ENCODE measurements at regions not wholly inside any gene's neighbourhood (a gene's known extent, or its start where the extent isn't known, plus 50 kb on each side); places are given as distances from the start of the nearest gene placed in this dataset.

DNA sequence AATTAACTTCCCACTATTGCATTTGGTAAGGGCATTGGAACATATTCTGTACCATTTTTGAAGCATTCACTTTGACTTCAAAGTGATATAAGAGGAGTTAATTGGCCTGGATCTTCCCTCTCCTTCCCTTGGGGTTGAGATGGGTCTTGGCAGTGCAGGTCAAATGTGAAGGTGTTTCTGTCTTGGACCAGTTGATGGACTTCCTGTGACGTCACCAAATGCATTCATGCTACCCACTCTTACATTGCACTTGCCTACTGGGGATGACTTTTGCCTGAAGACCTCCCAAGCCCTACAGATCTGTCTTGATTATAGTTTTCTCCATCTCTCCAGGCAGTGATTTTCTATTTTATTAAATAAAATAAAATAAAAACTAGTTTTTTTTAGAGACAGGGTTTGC lies 221.5 kb downstream of the BUB3 start:
- WGBS, 2 experiments (ENCODE audit: low coverage in 1 of 2, low lambda C conversion rate in 2 of 2, missing lambda C conversion rate in 2 of 2): 25 to 29% methylated on average over 1 of the region's 1 CpG
- no peak overlapping the region for H3K4me3 ChIP-seq
- no peaks in the 10 kb centered on the region for H3F3A ChIP-seq (ENCODE audit: insufficient read depth)
- TF ChIP-seq EZH2 (IDR thresholded peaks at IDR 0.05; ENCODE audit: insufficient read depth, poor library complexity, severe bottlenecking): no peak
- no peak for TF ChIP-seq EZH2phosphoT487 (IDR thresholded peaks at IDR 0.05; ENCODE audit: insufficient read depth, low read depth)
- in situ Hi-C loops (cut with MboI): no loop called here
- no peaks in the 10 kb centered on the region for H3K36me3 ChIP-seq (ENCODE audit: low read depth)
- no peaks in the 10 kb centered on the region for H3K9me3 ChIP-seq (ENCODE audit: low read depth)
- H3K4me1 ChIP-seq (ENCODE audit: insufficient read depth): no peaks in the 10 kb centered on the region
- H3K27ac ChIP-seq: no peak overlapping the region
- H3K27me3 ChIP-seq (replicated peaks; ENCODE audit: insufficient read depth): no peaks in the 10 kb centered on the region; the same call in 1 of the 2 replicates
- no peak for DNase-seq
- no peak overlapping the region for H3K4me2 ChIP-seq (ENCODE audit: unreplicated experiment)
- no peaks in the 10 kb centered on the region for H3K9me2 ChIP-seq (ENCODE audit: insufficient read depth)
- H3K79me2 ChIP-seq (ENCODE audit: insufficient read depth): no peaks in the 10 kb centered on the region
- H2AFZ ChIP-seq: no peak overlapping the region
- no peak overlapping the region for H3K9ac ChIP-seq
- H4K20me1 ChIP-seq (ENCODE audit: insufficient read depth): no peaks in the 10 kb centered on the region

DNA sequence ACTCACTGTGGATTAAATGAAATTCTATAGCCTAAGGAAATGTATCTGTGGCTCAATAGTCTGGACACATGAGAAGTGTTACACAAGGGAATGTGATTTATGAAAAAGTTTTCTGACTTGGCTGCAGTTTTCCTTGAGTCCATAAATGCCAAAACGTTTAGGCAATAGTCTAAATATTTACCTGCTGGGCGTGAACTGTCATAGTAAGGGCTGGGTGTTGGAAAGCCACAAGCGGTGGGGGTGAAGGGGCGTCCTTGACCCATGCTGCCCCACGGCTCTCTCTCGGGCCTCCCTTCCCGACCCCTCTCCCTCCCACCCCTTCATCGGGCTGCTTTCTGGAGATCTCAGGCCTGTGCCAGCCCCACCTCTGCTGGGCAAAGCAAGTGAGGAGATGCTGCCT lies 223.7 kb downstream of the BUB3 start:
- H3F3A ChIP-seq (ENCODE audit: insufficient read depth): no peaks in the 10 kb centered on the region
- no peaks in the 10 kb centered on the region for H3K9me2 ChIP-seq (ENCODE audit: insufficient read depth)
- no peaks in the 10 kb centered on the region for H3K9me3 ChIP-seq (ENCODE audit: low read depth)
- 40 to 41% methylated on average over 6 to 8 of the region's 8 CpGs for WGBS, 2 experiments (ENCODE audit: low coverage in 1 of 2, low lambda C conversion rate in 2 of 2, missing lambda C conversion rate in 2 of 2)
- no peak overlapping the region for H3K9ac ChIP-seq
- no peaks in the 10 kb centered on the region for H3K4me1 ChIP-seq (ENCODE audit: insufficient read depth)
- H2AFZ ChIP-seq: no peak overlapping the region
- H3K27me3 ChIP-seq (replicated peaks; ENCODE audit: insufficient read depth): no peaks in the 10 kb centered on the region; the same call in 1 of the 2 replicates
- no peak for DNase-seq
- no peaks in the 10 kb centered on the region for H3K79me2 ChIP-seq (ENCODE audit: insufficient read depth)
- no peak for TF ChIP-seq EZH2 (IDR thresholded peaks at IDR 0.05; ENCODE audit: insufficient read depth, poor library complexity, severe bottlenecking)
- no peak for TF ChIP-seq EZH2phosphoT487 (IDR thresholded peaks at IDR 0.05; ENCODE audit: insufficient read depth, low read depth)
- no peak overlapping the region for H3K4me2 ChIP-seq (ENCODE audit: unreplicated experiment)
- no peaks in the 10 kb centered on the region for H3K36me3 ChIP-seq (ENCODE audit: low read depth)
- no peak overlapping the region for H3K4me3 ChIP-seq
- in situ Hi-C loops (cut with MboI): no loop called here
- H4K20me1 ChIP-seq (ENCODE audit: insufficient read depth): no peaks in the 10 kb centered on the region
- no peak overlapping the region for H3K27ac ChIP-seq

DNA sequence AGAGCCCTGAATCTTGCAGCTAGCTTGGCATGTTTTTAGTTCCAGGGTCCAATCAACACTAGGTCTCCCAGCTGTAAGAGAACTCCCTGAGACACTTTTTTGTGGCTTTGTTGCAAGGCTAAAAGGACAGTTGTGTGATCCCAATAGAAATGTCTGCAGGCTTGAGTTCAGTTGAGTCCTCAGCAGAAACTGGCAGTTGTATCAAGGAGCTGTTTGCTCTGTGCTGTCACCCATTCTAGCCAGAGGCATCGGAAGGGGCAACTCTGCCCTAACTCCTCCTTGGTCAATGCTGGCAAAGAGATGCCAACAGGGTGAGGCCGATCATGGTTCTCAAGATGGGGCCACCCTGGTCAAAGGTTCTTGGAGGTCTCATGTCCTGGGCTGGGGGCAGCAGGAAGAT lies 224.1 kb downstream of the BUB3 start:
- Histone ChIP-seq H3K27ac (no peak overlapping the region), H3K36me3 (ENCODE audit: low read depth) (no peaks in the 10 kb centered on the region), H3K4me2 (ENCODE audit: unreplicated experiment) (no peak overlapping the region), H2AFZ (no peak overlapping the region), H3K9me2 (ENCODE audit: insufficient read depth) (no peaks in the 10 kb centered on the region), H3K79me2 (ENCODE audit: insufficient read depth) (no peaks in the 10 kb centered on the region), H3F3A (ENCODE audit: insufficient read depth) (no peaks in the 10 kb centered on the region), H3K9ac (no peak overlapping the region), H4K20me1 (ENCODE audit: insufficient read depth) (no peaks in the 10 kb centered on the region), H3K4me3 (no peak overlapping the region), H3K4me1 (ENCODE audit: insufficient read depth) (no peaks in the 10 kb centered on the region), H3K9me3 (ENCODE audit: low read depth) (no peaks in the 10 kb centered on the region), H3K27me3 (replicated peaks; ENCODE audit: insufficient read depth) (no peaks in the 10 kb centered on the region; the same call in 1 of the 2 replicates)
- 45 to 65% methylated on average over 2 of the region's 2 CpGs for WGBS, 2 experiments (ENCODE audit: low coverage in 1 of 2, low lambda C conversion rate in 2 of 2, missing lambda C conversion rate in 2 of 2)
- in situ Hi-C loops (cut with MboI): no loop called here
- DNase-seq: no peak
- TF ChIP-seq EZH2 (IDR thresholded peaks at IDR 0.05; ENCODE audit: insufficient read depth, poor library complexity, severe bottlenecking): no peak
- TF ChIP-seq EZH2phosphoT487 (IDR thresholded peaks at IDR 0.05; ENCODE audit: insufficient read depth, low read depth): no peak

DNA sequence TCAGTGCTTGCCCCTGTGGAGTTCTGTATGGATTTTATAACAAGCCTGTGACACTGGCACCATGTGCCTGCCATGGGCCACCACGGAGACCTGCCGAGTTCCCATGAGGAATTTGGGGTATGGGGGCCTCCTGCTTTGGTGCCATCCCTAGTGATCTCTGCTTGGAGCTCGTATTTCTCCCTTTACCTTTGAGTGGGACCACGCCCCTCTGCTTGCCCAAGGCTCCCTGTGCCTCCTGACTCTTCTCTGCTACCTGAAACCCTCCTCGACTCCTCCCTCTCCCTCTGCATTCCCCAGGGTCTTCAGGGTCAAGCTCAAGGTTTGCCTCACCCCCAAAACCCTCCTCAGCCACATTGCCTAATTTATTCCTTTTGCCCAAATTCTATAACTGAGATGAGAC lies 225.0 kb downstream of the BUB3 start:
- in situ Hi-C loops (cut with MboI): no loop called here
- H3K9me3 ChIP-seq (ENCODE audit: low read depth): no peaks in the 10 kb centered on the region
- no peaks in the 10 kb centered on the region for H3K9me2 ChIP-seq (ENCODE audit: insufficient read depth)
- TF ChIP-seq EZH2phosphoT487 (IDR thresholded peaks at IDR 0.05; ENCODE audit: insufficient read depth, low read depth) (no peak), EZH2 (IDR thresholded peaks at IDR 0.05; ENCODE audit: insufficient read depth, poor library complexity, severe bottlenecking) (no peak)
- no peaks in the 10 kb centered on the region for H3K79me2 ChIP-seq (ENCODE audit: insufficient read depth)
- H3K36me3 ChIP-seq (ENCODE audit: low read depth): no peaks in the 10 kb centered on the region
- no peaks in the 10 kb centered on the region for H4K20me1 ChIP-seq (ENCODE audit: insufficient read depth)
- 8 to 10% methylated on average over 5 of the region's 5 CpGs for WGBS, 2 experiments (ENCODE audit: low coverage in 1 of 2, low lambda C conversion rate in 2 of 2, missing lambda C conversion rate in 2 of 2)
- no peaks in the 10 kb centered on the region; the same call in 1 of the 2 replicates for H3K27me3 ChIP-seq (replicated peaks; ENCODE audit: insufficient read depth)
- no peak overlapping the region for H3K4me3 ChIP-seq
- no peak overlapping the region for H3K4me2 ChIP-seq (ENCODE audit: unreplicated experiment)
- H3K9ac ChIP-seq: no peak overlapping the region
- H3K27ac ChIP-seq: no peak overlapping the region
- DNase-seq: no peak
- H3F3A ChIP-seq (ENCODE audit: insufficient read depth): no peaks in the 10 kb centered on the region
- H2AFZ ChIP-seq: no peak overlapping the region
- H3K4me1 ChIP-seq (ENCODE audit: insufficient read depth): no peaks in the 10 kb centered on the region

Measured in GM23248 (cell line).